Activated T-helper 1 cell treated with anti-CD3 and anti-CD28 coated beads, Interleukin-12 subunit alpha, Interleukin-12 subunit beta, Interleukin-2, Interleukin-4 antibody, amounts not matched to agents 30 ng/mL and 10 ng/mL and 1 ng/mL, durations not matched to agents 14 hours and 24 hours and 36 hours (primary cell): ENCODE measurements at regions not wholly inside any gene's neighbourhood (a gene's known extent, or its start where the extent isn't known, plus 50 kb on each side); places are given as distances from the start of the nearest gene placed in this dataset.
A peak's percentile ranks its signal among the peaks of the same experiment; 100 is the strongest.

Experiments
- DNase-seq: peaks from one replicate; pipeline ENCODE4 v3.0.0; 2021; ENCODE audit warnings: low spot score
- H3K27ac Mint-ChIP-seq: one replicate; pipeline ENCODE4 v1.8.0; 2021; ENCODE audit warnings: mild to moderate bottlenecking, mixed read lengths
- H3K27me3 Mint-ChIP-seq: one replicate; pipeline ENCODE4 v1.8.0; 2022; ENCODE audit warnings: mild to moderate bottlenecking, moderate library complexity, mixed read lengths; ENCODE audit not compliant: insufficient read depth
- H3K36me3 Mint-ChIP-seq: one replicate; pipeline ENCODE4 v1.8.0; 2021; ENCODE audit warnings: low read depth, mixed read lengths
- H3K4me1 Mint-ChIP-seq: one replicate; pipeline ENCODE4 v1.8.0; 2021; ENCODE audit warnings: low read depth, mixed read lengths
- H3K4me3 Mint-ChIP-seq: one replicate; pipeline ENCODE4 v1.8.0; 2021; ENCODE audit warnings: mild to moderate bottlenecking, moderate library complexity, mixed read lengths
- H3K9me3 Mint-ChIP-seq: one replicate; pipeline ENCODE4 v1.8.0; 2021; ENCODE audit warnings: mixed read lengths
- intact Hi-C: fragments of 100-400 bp; cut with micrococcal nuclease; formaldehyde crosslinking; loops from one replicate; pipeline ENCODE4 v1.15.1; 2024

DNA sequence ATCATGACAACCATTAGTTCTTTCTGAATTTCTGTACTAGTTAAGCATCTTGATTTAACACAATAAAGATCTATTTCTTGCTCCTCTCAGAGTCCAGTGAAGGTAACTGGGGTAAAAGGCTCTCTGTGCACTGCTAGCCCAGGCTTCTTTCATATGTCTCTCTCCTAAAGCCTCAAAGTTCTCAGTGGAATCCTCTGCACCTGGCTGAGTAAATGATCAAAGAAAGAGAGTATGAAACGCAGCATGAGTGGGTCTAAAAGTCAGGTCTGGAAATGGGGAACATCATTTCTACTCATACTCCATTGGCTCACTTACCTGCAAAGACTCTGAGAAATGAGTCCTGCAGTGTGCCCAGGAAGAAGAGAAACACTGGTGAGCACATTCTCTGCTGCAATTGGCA is 418.5 kb downstream of the PTPRC start:
- Mint-ChIP-seq H3K4me3 (no peak overlapping the region), H3K9me3 (peaks cover 14% of the 10 kb centered on the region), H3K4me1 (peaks cover 10% of the 10 kb centered on the region), H3K27me3 (no peaks in the 10 kb centered on the region), H3K27ac (no peak overlapping the region), H3K36me3 (peaks cover 9% of the 10 kb centered on the region)
- intact Hi-C loops = no loop called here
- no peak for DNase-seq

DNA sequence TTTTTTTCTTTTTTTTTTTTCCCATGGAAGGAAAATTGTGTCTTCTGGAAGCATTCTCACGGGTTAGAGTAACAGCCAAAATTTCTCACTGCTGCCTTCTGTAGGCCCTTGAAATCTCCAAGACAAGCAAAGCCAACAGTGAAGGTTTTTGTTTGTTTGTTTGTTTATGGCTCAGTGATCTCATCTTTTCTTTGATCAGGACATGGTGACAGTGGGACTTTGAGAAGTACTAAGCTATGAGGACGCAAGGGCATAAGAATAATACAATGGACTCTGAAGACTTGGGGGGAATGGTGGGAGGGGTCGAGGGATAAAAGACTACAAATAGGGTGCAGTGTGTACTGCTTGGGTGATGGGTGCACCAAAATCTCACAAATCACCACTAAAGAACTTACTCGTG is 419.4 kb downstream of the PTPRC start:
- Mint-ChIP-seq H3K27ac (no peak overlapping the region), H3K4me1 (peaks cover 16% of the 10 kb centered on the region), H3K36me3 (peaks cover 16% of the 10 kb centered on the region), H3K27me3 (no peaks in the 10 kb centered on the region), H3K4me3 (no peak overlapping the region), H3K9me3 (peaks cover 21% of the 10 kb centered on the region)
- no peak for DNase-seq
- intact Hi-C loops = no loop called here

DNA sequence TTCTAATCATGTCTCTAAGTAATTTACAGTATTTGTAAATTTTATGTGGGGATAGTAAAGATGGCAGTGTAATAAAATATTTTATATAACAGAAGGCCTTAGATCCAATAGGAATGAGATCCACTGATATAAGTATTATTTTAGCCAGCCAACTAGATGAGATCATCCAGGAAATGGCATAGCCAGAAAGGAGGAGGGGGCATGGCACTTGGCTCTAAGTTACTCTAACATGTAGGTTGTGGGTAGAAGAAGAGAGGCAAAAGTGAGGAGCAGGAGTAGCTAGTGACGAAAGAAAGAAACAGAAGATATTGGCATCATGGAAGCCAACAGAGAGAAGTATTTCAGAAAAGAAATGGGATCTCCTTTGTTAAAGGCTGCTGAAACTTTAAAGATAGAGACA is 426.1 kb downstream of the PTPRC start:
- Mint-ChIP-seq H3K36me3 (peaks cover 22% of the 10 kb centered on the region), H3K27ac (no peak overlapping the region), H3K27me3 (no peaks in the 10 kb centered on the region), H3K4me3 (no peak overlapping the region), H3K9me3 (peaks cover 26% of the 10 kb centered on the region), H3K4me1 (peaks cover 50% of the 10 kb centered on the region)
- intact Hi-C loops = no loop called here
- DNase-seq = no peak

DNA sequence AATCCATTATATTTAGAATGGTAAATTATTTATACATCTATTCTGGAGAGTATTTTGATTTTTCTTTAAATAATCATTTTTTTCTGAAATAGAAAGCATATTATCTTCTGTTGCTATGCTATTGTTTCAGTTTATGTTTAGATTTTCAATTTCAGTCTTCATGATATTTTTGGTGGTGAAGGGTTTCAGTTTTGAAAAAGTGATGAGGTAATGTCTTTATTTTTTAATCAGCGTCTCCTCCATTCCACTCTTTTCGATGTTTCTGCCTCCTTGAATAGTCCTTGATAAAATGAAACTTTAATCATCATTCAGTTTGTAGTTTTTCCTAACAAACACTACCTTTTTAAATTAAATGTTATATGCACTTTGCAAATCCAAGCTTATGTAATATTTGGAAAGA is 428.6 kb downstream of the PTPRC start:
- peaks cover 15% of the 10 kb centered on the region for H3K9me3 Mint-ChIP-seq
- peak overlapping the region; percentile 21 for H3K27ac Mint-ChIP-seq
- H3K4me1 Mint-ChIP-seq = peaks cover 50% of the 10 kb centered on the region
- no peak for DNase-seq
- peaks cover 16% of the 10 kb centered on the region for H3K36me3 Mint-ChIP-seq
- no peaks in the 10 kb centered on the region for H3K27me3 Mint-ChIP-seq
- intact Hi-C loops = loop anchor here (1.0 kb wide), 1 partner anchor 26 kb away; no protein-coding TSS in a partner anchor
- peak overlapping the region; percentile 38 for H3K4me3 Mint-ChIP-seq

DNA sequence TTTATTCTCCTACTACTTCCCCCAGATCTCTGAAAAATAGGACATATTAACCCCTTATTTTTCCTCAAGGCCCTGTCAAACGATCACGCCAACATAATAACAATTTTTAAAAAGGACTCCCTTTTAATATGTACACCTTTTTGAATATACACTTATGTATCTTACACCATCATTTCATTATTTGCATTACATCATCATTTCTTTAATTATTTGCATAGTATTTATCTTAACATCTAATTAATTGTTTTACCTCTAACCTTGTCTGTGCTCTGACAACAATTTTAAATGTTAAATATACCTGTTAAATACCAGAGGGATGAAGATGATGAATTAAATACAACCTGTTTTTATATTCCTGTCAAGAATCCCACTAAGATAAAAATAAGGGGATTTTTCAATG is 432.2 kb downstream of the PTPRC start:
- Mint-ChIP-seq H3K4me1 (peaks cover 45% of the 10 kb centered on the region), H3K27ac (no peak overlapping the region), H3K36me3 (peaks cover 3% of the 10 kb centered on the region), H3K9me3 (no peaks in the 10 kb centered on the region), H3K4me3 (no peak overlapping the region), H3K27me3 (peaks cover 1% of the 10 kb centered on the region)
- intact Hi-C loops = no loop called here
- DNase-seq = no peak

DNA sequence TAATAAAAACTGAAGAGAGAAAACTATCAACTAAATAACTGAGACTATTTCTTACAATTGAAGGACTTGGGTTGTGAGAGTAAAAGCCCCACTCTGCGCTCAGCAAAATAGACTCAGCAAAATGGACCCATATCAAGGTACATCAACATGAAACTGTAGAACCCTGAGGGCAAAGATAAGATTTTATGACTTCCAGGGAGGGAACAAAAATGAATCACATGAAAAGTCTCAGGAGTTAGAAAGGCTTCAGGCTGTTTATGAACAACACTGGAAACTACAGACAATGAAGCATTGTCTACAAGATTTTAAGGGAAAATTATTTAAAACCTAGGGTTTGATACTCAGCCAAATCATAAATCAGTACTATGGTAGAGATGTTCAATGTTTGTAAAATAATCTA is 434.3 kb downstream of the PTPRC start:
- intact Hi-C loops = no loop called here
- peaks cover 25% of the 10 kb centered on the region for H3K4me1 Mint-ChIP-seq

DNA sequence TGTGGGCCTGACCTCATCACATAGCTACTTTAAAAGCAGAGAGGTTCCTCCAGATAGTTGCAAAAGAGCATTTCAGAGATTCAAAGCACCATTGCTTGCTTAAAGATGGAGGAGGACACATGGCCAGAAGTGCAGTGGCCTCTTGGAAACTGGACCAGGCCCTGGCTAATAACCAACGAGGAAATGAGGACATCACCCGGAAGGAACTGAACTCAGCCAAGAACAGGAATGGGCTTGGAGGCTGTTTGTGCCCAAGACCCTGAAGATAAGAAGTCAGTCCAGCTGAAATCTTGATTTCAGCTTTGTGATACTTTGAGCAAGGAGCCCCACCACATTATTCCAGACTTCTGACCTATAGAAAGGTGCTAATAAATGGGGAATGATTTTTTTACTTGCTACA is 437.0 kb downstream of the PTPRC start:
- Mint-ChIP-seq H3K27me3 (peaks cover 3% of the 10 kb centered on the region), H3K27ac (no peak overlapping the region), H3K36me3 (peaks cover 3% of the 10 kb centered on the region), H3K4me1 (peaks cover 26% of the 10 kb centered on the region), H3K4me3 (no peak overlapping the region), H3K9me3 (no peaks in the 10 kb centered on the region)
- no peak for DNase-seq
- intact Hi-C loops = no loop called here

More for the DNA sequence above, 434.3 kb downstream of the PTPRC start:
- H3K36me3 Mint-ChIP-seq = peaks cover 3% of the 10 kb centered on the region
- no peak overlapping the region for H3K4me3 Mint-ChIP-seq
- peaks cover 3% of the 10 kb centered on the region for H3K27me3 Mint-ChIP-seq
- no peak overlapping the region for H3K27ac Mint-ChIP-seq
- no peak for DNase-seq
- H3K9me3 Mint-ChIP-seq = no peaks in the 10 kb centered on the region

DNA sequence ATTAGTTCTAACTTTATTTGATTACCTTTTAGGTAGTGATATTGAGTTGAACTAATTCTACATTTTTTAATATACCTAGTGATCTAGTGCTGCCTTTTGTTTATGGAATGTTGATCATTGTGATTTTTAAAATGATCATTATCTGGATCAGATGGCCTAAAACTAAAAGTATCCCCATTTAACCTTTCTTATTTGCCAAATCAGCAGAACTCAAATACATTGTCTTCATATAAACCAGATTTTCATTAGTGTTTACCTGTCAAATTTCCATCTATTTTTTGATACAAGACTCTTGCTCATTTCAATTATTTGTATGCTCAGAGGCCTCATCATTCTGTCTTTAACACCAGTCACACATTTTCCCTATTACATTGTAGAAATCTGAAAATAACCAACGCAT is 441.2 kb downstream of the PTPRC start:
- Mint-ChIP-seq H3K27ac (no peak overlapping the region), H3K27me3 (peaks cover 5% of the 10 kb centered on the region), H3K9me3 (peaks cover 5% of the 10 kb centered on the region), H3K36me3 (peaks cover 3% of the 10 kb centered on the region), H3K4me3 (no peak overlapping the region), H3K4me1 (peaks cover 32% of the 10 kb centered on the region)
- intact Hi-C loops = no loop called here
- no peak for DNase-seq

DNA sequence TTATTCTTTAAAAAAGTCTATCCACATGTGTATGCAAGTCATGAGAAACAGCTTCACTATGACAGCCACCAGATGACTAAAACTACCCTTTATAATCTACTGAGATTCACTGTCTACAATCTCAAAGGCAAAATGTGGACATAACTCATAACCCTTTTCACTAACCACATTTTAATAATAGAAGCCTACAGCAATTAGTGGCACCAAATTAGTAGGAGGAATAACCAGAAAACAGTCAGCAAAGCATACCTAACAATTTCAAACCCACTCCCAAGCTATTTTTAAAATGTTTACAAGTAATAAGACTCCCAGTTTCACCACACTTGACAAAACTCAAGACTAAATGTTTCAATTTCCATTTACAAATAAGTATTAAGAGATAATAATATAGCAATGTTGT is 442.9 kb downstream of the PTPRC start:
- Mint-ChIP-seq H3K9me3 (peaks cover 13% of the 10 kb centered on the region), H3K4me1 (peaks cover 41% of the 10 kb centered on the region), H3K4me3 (no peak overlapping the region), H3K27ac (no peak overlapping the region), H3K27me3 (peaks cover 4% of the 10 kb centered on the region), H3K36me3 (peaks cover 10% of the 10 kb centered on the region)
- DNase-seq = no peak
- intact Hi-C loops = no loop called here

DNA sequence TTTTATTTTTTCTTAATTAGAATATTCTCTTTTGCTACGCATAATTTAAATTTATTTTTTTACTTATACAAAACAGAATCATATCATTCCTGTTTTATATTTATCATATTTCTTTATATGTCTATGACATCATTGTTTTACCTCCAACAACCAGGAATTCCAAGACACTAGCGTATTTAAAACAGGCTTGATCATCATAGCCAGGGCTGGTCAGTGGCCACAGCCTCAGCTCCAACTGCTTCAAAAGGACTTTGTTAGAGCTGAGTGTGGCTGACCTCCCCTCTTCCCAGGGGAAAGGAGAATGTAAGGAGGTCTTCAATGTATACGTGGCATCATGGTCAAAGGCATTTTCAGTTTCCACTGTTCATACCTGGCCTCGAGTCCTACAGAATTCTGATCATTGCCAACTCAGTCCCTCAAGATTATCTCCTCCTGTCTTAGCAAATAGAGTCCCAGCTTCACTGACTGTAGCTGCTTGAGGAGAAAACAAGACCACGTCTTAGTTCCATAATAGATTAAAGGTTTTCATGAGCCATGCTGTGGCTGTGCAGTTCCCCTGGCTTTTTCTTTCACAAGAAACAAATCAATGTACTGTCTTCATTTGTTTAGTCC is 444.0 kb downstream of the PTPRC start:
- Mint-ChIP-seq H3K9me3 (peaks cover 21% of the 10 kb centered on the region), H3K27me3 (peaks cover 2% of the 10 kb centered on the region), H3K27ac (peak overlapping the region; percentile 10), H3K4me1 (peaks cover 50% of the 10 kb centered on the region), H3K36me3 (peaks cover 19% of the 10 kb centered on the region), H3K4me3 (no peak overlapping the region)
- no peak for DNase-seq
- intact Hi-C loops = no loop called here

DNA sequence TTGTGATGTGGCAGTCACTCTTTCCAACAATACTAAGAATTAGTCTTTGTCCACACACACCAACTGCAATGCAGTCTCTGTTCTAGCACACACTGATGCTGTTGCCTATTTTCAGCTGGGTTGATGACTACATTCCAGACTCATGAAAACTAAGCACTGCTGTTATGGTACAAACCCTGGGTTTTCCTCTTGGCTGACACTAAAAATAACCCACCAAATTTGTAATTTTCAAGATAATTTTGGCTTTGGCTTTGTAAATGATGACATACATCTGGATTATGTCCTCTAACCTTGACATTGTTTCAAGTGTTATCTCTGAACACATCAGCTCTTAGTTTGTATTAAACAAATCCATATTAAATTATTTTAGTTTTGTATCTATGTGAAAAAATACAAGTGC is 444.8 kb downstream of the PTPRC start:
- H3K4me1 Mint-ChIP-seq = peaks cover 58% of the 10 kb centered on the region
- H3K4me3 Mint-ChIP-seq = no peak overlapping the region
- intact Hi-C loops = loop anchor here (2.0 kb wide), 1 partner anchor 15 kb away; no protein-coding TSS in a partner anchor

DNA sequence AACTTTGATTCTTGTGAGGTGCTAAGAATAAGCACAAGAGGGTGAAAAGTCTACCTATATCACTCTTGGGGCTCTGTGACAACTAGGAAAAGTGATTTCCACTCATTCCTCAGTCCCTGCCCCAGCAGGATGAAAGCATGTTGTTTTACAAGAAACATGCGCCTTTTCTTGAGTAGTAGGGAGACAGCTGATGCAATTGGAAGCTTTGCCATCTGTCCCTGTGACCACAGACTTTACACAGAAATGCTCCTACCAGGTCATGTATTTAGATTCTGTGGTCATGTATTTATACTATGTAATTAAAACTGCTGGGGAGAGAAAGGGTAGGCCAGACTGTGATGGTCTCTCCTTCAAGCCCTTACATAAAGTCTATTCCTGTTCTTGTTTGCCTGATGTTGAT is 445.5 kb downstream of the PTPRC start:
- no peak overlapping the region for H3K4me3 Mint-ChIP-seq
- peaks cover 64% of the 10 kb centered on the region for H3K4me1 Mint-ChIP-seq
- peaks cover 2% of the 10 kb centered on the region for H3K27me3 Mint-ChIP-seq
- intact Hi-C loops = loop anchor here (2.0 kb wide), 1 partner anchor 15 kb away; no protein-coding TSS in a partner anchor
- DNase-seq = no peak
- H3K27ac Mint-ChIP-seq = no peak overlapping the region
- H3K9me3 Mint-ChIP-seq = peaks cover 24% of the 10 kb centered on the region
- H3K36me3 Mint-ChIP-seq = peaks cover 22% of the 10 kb centered on the region

More for the DNA sequence above, 444.8 kb downstream of the PTPRC start:
- Mint-ChIP-seq H3K27ac (no peak overlapping the region), H3K36me3 (peaks cover 20% of the 10 kb centered on the region), H3K9me3 (peaks cover 24% of the 10 kb centered on the region), H3K27me3 (peaks cover 2% of the 10 kb centered on the region)
- no peak for DNase-seq

DNA sequence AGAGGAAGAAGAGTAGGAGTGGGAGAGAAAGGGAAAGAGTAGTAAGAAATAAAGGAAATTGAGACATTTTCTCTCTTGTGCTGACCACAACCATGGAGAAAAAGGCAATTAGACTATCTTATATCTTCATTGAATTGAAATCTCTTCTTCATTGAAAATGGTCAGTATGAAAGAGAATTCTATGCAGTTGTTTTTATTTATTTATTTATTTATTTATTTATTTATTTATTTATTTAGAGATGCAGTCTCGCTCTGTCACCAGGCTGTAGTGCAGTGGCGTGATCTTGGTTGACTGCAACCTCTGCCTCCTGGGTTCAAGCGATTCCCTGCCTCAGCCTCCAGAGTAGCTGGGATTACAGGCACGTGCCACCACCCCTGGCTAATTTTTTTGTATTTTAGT is 447.1 kb downstream of the PTPRC start:
- Mint-ChIP-seq H3K9me3 (peaks cover 24% of the 10 kb centered on the region), H3K27me3 (peaks cover 2% of the 10 kb centered on the region), H3K4me1 (peaks cover 68% of the 10 kb centered on the region), H3K27ac (peak overlapping the region; percentile 5), H3K36me3 (peaks cover 22% of the 10 kb centered on the region), H3K4me3 (no peak overlapping the region)
- DNase-seq = no peak
- intact Hi-C loops = loop anchor here (2.0 kb wide), 1 partner anchor 17 kb away; no protein-coding TSS in a partner anchor

DNA sequence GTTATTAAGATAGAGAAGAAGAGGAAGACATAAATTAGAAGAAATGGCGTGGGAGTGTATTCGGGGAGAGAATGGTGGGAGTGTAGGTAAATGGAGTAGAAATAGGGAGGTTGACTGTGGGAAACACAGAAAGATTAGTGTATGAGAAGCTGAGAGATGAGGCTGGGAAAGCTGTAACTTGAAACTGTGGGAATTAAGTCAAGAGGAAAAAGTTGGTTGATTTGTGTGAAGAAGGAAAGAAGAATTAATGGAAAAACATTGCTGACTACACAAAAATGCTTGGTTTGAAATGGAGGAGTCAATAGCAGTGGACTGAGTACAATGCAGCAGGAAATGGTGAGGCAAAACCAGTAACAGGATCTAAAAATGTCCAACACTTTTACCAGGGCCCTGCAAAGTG is 448.3 kb downstream of the PTPRC start:
- H3K27me3 Mint-ChIP-seq = peaks cover 2% of the 10 kb centered on the region
- no peak overlapping the region for H3K4me3 Mint-ChIP-seq
- peaks cover 27% of the 10 kb centered on the region for H3K36me3 Mint-ChIP-seq
- peaks cover 30% of the 10 kb centered on the region for H3K9me3 Mint-ChIP-seq
- peaks cover 63% of the 10 kb centered on the region for H3K4me1 Mint-ChIP-seq
- no peak overlapping the region for H3K27ac Mint-ChIP-seq
- no peak for DNase-seq
- intact Hi-C loops = no loop called here
